Stomach (tissue), 4 donors: ENCODE measurements at regions not wholly inside any gene's neighbourhood (a gene's known extent, or its start where the extent isn't known, plus 50 kb on each side); places are given as distances from the start of the nearest gene placed in this dataset.

ENCODE experiments used
- CTCF ChIP-seq, 7 experiments: fragments of 450-650 bp in 4 of 7; fragments of 200-600 bp in 3 of 7; sonication (generic) in 3 of 7; IDR thresholded peaks; one replicate each; pipeline ENCODE4 v1.5.1; 2016 to 2019; ENCODE audit warnings: antibody characterized with exemption in 7 of 7, control low read depth in 2 of 7, mild to moderate bottlenecking in 1 of 7
- EP300 ChIP-seq: sonication (generic); formaldehyde crosslinking; IDR thresholded peaks from one replicate; pipeline ENCODE4 v1.6.1; 2017; ENCODE audit warnings: antibody characterized with exemption
- POLR2A ChIP-seq, 4 donors: fragments of 450-650 bp; IDR thresholded peaks; one replicate each; pipeline ENCODE4 v1.6.1; 2016; ENCODE audit warnings: antibody characterized with exemption in 4 of 4, control low read depth in 2 of 4, mild to moderate bottlenecking in 1 of 4, moderate library complexity in 1 of 4
- POLR2AphosphoS5 ChIP-seq, 3 donors: sonication (generic); formaldehyde crosslinking; IDR thresholded peaks; one replicate each; pipeline ENCODE4 v1.6.1; 2016; ENCODE audit warnings: antibody characterized with exemption in 3 of 3

- TF ChIP-seq CTCF (IDR thresholded peaks at IDR 0.05), result no peak
- no peak for TF ChIP-seq POLR2AphosphoS5 (IDR thresholded peaks at IDR 0.05)
- no peak for TF ChIP-seq POLR2A (IDR thresholded peaks at IDR 0.05)
- TF ChIP-seq EP300, result no peak
Observed at GRCh38 chr12:20003252-20003651, 365.1 kb upstream of the PDE3A start.
